AG04450 (cell line): ENCODE measurements at regions not wholly inside any gene's neighbourhood (a gene's known extent, or its start where the extent isn't known, plus 50 kb on each side); places are given as distances from the start of the nearest gene placed in this dataset.

Experiments
- CTCF ChIA-PET: fragments of 300-600, 350-600 bp; formaldehyde crosslinking; extraction: SDS; loops from one replicate; lab custom pipeline; 2022; ENCODE audit warnings: antibody characterized with exemption, inconsistent platforms; lab: Charles Lee
- POLR2A ChIA-PET: fragments of 350-600 bp; formaldehyde crosslinking; extraction: SDS; loops from one replicate; lab custom pipeline; 2021; ENCODE audit warnings: antibody characterized with exemption, inconsistent platforms; lab: Yijun Ruan, JAX
- DNase-seq: peaks from one replicate; pipeline ENCODE4 v3.0.0-alpha.2; 2011; ENCODE audit warnings: low read depth, low spot score
- H3K27ac ChIP-seq: one replicate; pipeline ENCODE4 v1.5.1; 2012; ENCODE audit warnings: low read depth, low read length, control low read depth
- H3K27me3 ChIP-seq: one replicate; pipeline ENCODE4 v1.6.0; 2012; ENCODE audit warnings: low read length; ENCODE audit not compliant: control insufficient read depth, insufficient read depth
- H3K4me3 ChIP-seq: 2 replicates; pipeline ENCODE4 v1.5.1; 2011; ENCODE audit warnings: mild to moderate bottlenecking, low read depth, low read length, control low read depth
- H3K9me3 ChIP-seq: 2 replicates; pipeline ENCODE4 v1.5.1; 2012; ENCODE audit warnings: low read length; ENCODE audit not compliant: control insufficient read depth, insufficient read depth
- TF ChIP-seq, protein P1 (sequence below): IDR thresholded peaks from 2 replicates; pipeline ENCODE4 v1.5.1; 2011; ENCODE audit warnings: low read depth, low read length, control low read depth, inconsistent platforms

DNA sequence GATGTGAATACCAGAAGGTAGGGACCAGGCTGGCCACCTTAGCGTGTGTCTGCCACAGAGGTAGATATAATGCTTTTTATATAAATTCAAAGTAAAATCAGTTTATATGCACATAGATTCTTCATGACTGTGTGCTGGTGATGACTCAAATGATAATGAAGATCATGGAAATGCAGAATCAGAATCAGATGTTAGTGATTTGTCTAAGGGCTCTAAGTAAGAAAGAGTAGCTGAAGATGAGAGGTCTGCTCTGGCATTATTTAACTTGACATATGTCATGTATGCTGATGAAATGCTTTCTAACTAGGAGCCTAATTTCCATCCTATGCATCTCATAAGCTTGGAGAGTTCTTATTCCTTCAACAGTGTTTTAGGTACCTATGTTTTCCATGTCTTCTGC lies 50.3 kb upstream of the DPH6 start:
- Histone ChIP-seq H3K4me3 (no peak overlapping the region), H3K27ac (no peak overlapping the region), H3K9me3 (no peaks in the 10 kb centered on the region), H3K27me3 (no peaks in the 10 kb centered on the region)
- ChIA-PET POLR2A (no interaction called here), CTCF (no interaction called here)
- DNase-seq, result no peak
- TF ChIP-seq, protein P1, sequence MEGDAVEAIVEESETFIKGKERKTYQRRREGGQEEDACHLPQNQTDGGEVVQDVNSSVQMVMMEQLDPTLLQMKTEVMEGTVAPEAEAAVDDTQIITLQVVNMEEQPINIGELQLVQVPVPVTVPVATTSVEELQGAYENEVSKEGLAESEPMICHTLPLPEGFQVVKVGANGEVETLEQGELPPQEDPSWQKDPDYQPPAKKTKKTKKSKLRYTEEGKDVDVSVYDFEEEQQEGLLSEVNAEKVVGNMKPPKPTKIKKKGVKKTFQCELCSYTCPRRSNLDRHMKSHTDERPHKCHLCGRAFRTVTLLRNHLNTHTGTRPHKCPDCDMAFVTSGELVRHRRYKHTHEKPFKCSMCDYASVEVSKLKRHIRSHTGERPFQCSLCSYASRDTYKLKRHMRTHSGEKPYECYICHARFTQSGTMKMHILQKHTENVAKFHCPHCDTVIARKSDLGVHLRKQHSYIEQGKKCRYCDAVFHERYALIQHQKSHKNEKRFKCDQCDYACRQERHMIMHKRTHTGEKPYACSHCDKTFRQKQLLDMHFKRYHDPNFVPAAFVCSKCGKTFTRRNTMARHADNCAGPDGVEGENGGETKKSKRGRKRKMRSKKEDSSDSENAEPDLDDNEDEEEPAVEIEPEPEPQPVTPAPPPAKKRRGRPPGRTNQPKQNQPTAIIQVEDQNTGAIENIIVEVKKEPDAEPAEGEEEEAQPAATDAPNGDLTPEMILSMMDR, result no peak

DNA sequence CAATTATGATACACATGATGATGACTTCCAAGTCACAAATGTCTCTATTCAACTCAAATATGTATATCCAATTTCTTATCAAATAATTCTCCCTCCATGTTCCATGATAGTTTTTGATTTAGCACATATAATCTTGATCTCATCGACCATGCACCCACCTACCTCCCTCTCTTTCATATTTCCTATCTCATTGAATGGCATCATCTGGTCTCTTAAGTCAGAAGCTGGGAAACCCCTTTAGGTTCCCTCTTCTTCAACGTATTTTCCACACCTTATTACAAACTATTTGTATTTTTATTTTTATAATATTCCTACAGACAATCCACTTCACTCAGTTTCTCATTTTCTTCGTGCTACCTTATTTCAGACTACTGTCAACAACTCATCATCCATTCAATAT lies 56.9 kb upstream of the DPH6 start:
- no peaks in the 10 kb centered on the region for H3K9me3 ChIP-seq
- CTCF ChIA-PET, result interaction anchor here (0.5 to 0.7 kb wide), 2 partner anchors 251 to 622 kb away, joined by 4 read pairs; no protein-coding TSS in a partner anchor
- TF ChIP-seq, protein P1, result no peak
- POLR2A ChIA-PET, result no interaction called here
- no peaks in the 10 kb centered on the region for H3K27me3 ChIP-seq
- no peak overlapping the region for H3K4me3 ChIP-seq
- no peak for DNase-seq
- H3K27ac ChIP-seq, result no peak overlapping the region

DNA sequence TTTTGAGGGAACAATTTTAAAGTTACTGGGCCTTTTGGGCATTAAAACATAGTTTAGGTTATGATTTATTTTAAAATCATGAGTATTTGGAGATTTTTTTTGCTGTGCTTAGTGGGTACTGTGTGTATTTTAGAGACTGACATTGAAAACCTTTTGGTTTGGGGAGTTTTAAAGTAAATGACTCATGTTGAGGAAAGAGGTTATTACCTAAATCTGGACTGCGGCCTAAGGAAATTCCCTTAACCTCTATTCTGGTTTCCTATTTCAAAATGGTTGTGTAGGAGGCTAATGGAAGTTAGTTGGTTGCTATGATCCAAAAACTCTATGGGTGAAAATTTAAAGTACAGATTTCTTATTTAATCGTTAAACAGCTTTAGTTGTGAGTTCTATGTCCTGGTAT lies 57.3 kb upstream of the DPH6 start:
- no peak overlapping the region for H3K27ac ChIP-seq
- ChIA-PET CTCF (interaction anchor here (0.5 to 0.7 kb wide), 2 partner anchors 13 to 623 kb away, joined by 3 to 4 read pairs; no protein-coding TSS in a partner anchor), POLR2A (no interaction called here)
- DNase-seq, result peak; percentile 42
- no peaks in the 10 kb centered on the region for H3K9me3 ChIP-seq
- no peaks in the 10 kb centered on the region for H3K27me3 ChIP-seq
- TF ChIP-seq, protein P1, result no peak
- no peak overlapping the region for H3K4me3 ChIP-seq

DNA sequence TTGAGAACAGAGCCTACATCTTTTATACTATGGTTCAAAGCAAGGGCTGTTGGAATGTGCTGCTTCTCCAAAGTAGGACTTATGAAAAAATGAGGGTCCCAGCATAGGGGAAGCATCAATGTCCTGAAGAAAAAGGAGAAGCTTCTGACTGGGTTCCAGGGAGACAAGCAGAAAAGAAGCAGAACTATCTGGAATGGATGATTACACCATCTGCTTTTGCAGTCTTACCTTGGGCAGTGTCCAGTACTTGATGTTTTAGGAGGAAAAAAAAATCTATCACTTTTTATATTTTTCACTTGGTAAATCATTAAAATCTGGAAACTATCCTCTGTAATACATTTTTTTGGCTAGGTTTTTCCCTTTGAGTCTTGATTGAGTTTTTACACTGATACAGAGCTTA lies 57.9 kb upstream of the DPH6 start:
- CTCF ChIA-PET, result interaction anchor here (0.7 kb wide), 1 partner anchor 12 kb away, joined by 3 read pairs; no protein-coding TSS in a partner anchor
- Histone ChIP-seq H3K9me3 (no peaks in the 10 kb centered on the region), H3K27me3 (no peaks in the 10 kb centered on the region), H3K27ac (no peak overlapping the region), H3K4me3 (no peak overlapping the region)
- POLR2A ChIA-PET, result no interaction called here
- TF ChIP-seq, protein P1, result no peak
- no peak for DNase-seq

DNA sequence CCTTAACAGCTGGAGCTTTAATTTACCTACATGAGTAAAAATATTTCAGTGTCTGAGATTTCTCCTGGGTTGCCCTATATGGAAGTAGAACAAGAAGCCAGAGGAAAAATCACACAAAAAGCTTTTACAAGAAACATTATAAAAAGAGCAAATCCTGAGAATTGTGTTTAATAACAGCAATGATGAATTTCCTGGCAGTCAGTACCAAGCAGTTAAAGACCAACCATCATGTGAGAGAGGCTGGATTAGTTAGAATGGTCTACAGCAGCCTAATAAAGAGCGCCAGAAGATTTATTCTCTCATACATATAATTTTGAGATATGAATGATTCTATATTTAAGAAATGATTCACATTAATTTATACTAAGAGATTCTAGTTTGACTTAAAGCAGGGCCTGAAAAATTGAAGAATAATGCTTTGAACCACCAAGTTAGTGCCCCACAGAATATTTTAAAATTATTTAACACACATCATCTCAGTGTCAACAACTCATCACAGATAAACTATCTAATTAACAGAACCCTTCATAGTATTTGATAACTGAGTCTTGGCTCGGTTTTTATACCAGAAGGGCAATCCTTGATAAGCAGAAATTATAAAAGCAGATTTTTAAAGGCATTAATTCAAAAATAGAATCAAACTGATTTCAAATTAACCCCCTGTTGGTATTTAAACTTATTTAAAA lies 59.9 kb upstream of the DPH6 start:
- H3K9me3 ChIP-seq, result no peaks in the 10 kb centered on the region
- CTCF ChIA-PET, result no interaction called here
- POLR2A ChIA-PET, result no interaction called here
- H3K27me3 ChIP-seq, result no peaks in the 10 kb centered on the region
- no peak overlapping the region for H3K27ac ChIP-seq
- H3K4me3 ChIP-seq, result no peak overlapping the region
- no peak for DNase-seq
- TF ChIP-seq, protein P1, result no peak
